ENCODE measurements at regions not wholly inside any gene's neighbourhood (a gene's known extent, or its start where the extent isn't known, plus 50 kb on each side); places are given as distances from the start of the nearest gene placed in this dataset.
"Not testable (repeated sequence)": the region's sequence is repeated elsewhere in the genome, so short reads cannot be mapped to it uniquely, and the experiment has no call there.

GRCh38 chr22:16654882-16655281 is 62.3 kb upstream of the CCT8L2 start:
- H3K4me3 ChIP-seq (replicated peaks; ENCODE audit: insufficient read depth, low read length) = no peak overlapping the region
- TF ChIP-seq, protein P1, sequence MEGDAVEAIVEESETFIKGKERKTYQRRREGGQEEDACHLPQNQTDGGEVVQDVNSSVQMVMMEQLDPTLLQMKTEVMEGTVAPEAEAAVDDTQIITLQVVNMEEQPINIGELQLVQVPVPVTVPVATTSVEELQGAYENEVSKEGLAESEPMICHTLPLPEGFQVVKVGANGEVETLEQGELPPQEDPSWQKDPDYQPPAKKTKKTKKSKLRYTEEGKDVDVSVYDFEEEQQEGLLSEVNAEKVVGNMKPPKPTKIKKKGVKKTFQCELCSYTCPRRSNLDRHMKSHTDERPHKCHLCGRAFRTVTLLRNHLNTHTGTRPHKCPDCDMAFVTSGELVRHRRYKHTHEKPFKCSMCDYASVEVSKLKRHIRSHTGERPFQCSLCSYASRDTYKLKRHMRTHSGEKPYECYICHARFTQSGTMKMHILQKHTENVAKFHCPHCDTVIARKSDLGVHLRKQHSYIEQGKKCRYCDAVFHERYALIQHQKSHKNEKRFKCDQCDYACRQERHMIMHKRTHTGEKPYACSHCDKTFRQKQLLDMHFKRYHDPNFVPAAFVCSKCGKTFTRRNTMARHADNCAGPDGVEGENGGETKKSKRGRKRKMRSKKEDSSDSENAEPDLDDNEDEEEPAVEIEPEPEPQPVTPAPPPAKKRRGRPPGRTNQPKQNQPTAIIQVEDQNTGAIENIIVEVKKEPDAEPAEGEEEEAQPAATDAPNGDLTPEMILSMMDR (IDR thresholded peaks at IDR 0.05; ENCODE audit: insufficient read depth, low read length) = no peak
- TF ChIP-seq GABPA (IDR thresholded peaks at IDR 0.05; ENCODE audit: low read depth) (no peak), SPI1 (IDR thresholded peaks at IDR 0.05; ENCODE audit: borderline replicate concordance, low read depth) (no peak), POLR2AphosphoS5 (IDR thresholded peaks at IDR 0.05; ENCODE audit: low read depth) (no peak)
- TF ChIP-seq, protein P2, sequence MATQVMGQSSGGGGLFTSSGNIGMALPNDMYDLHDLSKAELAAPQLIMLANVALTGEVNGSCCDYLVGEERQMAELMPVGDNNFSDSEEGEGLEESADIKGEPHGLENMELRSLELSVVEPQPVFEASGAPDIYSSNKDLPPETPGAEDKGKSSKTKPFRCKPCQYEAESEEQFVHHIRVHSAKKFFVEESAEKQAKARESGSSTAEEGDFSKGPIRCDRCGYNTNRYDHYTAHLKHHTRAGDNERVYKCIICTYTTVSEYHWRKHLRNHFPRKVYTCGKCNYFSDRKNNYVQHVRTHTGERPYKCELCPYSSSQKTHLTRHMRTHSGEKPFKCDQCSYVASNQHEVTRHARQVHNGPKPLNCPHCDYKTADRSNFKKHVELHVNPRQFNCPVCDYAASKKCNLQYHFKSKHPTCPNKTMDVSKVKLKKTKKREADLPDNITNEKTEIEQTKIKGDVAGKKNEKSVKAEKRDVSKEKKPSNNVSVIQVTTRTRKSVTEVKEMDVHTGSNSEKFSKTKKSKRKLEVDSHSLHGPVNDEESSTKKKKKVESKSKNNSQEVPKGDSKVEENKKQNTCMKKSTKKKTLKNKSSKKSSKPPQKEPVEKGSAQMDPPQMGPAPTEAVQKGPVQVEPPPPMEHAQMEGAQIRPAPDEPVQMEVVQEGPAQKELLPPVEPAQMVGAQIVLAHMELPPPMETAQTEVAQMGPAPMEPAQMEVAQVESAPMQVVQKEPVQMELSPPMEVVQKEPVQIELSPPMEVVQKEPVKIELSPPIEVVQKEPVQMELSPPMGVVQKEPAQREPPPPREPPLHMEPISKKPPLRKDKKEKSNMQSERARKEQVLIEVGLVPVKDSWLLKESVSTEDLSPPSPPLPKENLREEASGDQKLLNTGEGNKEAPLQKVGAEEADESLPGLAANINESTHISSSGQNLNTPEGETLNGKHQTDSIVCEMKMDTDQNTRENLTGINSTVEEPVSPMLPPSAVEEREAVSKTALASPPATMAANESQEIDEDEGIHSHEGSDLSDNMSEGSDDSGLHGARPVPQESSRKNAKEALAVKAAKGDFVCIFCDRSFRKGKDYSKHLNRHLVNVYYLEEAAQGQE (IDR thresholded peaks at IDR 0.05; ENCODE audit: insufficient replicate concordance, low read depth) = no peak
- H3K27me3 ChIP-seq (ENCODE audit: insufficient read depth, poor library complexity, severe bottlenecking) = no peaks in the 10 kb centered on the region
- no peak overlapping the region for H3K27ac ChIP-seq (replicated peaks)
- DNase-seq (ENCODE audit: low read depth in 1 of 2, low spot score in 1 of 2) = no peak

GRCh38 chr22:16654336-16654735 is 61.7 kb upstream of the CCT8L2 start:
- H3K27me3 ChIP-seq (ENCODE audit: insufficient read depth, poor library complexity, severe bottlenecking); H3K27ac ChIP-seq (replicated peaks); H3K4me3 ChIP-seq (replicated peaks; ENCODE audit: insufficient read depth, low read length); DNase-seq (ENCODE audit: low read depth in 1 of 2, low spot score in 1 of 2): not testable (repeated sequence)

DNA sequence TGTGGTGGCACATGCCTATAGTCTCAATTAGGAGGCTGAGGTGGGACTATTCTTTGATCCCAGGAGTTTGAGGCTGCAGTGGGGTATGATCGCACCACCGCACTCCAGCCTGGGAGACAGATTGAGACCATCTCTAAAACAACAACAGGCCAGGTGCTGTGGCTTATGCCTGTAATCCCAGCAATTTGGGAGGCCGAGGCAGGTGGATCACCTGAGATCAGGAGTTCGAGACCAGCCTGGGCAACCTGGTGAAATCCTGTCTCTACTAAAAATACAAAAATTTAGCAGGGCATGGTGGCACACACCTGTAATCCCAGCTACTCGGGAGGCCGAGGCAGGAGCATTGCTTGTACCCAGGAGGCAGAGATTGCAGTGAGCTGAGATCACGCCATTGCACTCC is 60.6 kb upstream of the CCT8L2 start:
- not testable (repeated sequence) for H3K27me3 ChIP-seq (ENCODE audit: insufficient read depth, poor library complexity, severe bottlenecking); DNase-seq (ENCODE audit: low read depth in 1 of 2, low spot score in 1 of 2); H3K27ac ChIP-seq (replicated peaks); H3K4me3 ChIP-seq (replicated peaks; ENCODE audit: insufficient read depth, low read length)

GRCh38 chr22:16651217-16651616 is 58.6 kb upstream of the CCT8L2 start:
- H3K27ac ChIP-seq (replicated peaks) = no peak overlapping the region
- no peak for DNase-seq (ENCODE audit: low read depth in 1 of 2, low spot score in 1 of 2)
- no peak overlapping the region for H3K4me3 ChIP-seq (replicated peaks; ENCODE audit: insufficient read depth, low read length)
- H3K27me3 ChIP-seq (ENCODE audit: insufficient read depth, poor library complexity, severe bottlenecking) = no peaks in the 10 kb centered on the region
- TF ChIP-seq, protein P2 (IDR thresholded peaks at IDR 0.05; ENCODE audit: insufficient replicate concordance, low read depth) = no peak
- TF ChIP-seq SPI1 (IDR thresholded peaks at IDR 0.05; ENCODE audit: borderline replicate concordance, low read depth) (no peak), GABPA (IDR thresholded peaks at IDR 0.05; ENCODE audit: low read depth) (no peak), POLR2AphosphoS5 (IDR thresholded peaks at IDR 0.05; ENCODE audit: low read depth) (no peak)
- TF ChIP-seq, protein P1 (IDR thresholded peaks at IDR 0.05; ENCODE audit: insufficient read depth, low read length) = no peak

Measured in HL-60 (cell line).